T-helper 1 cell (primary cell): ENCODE measurements at regions not wholly inside any gene's neighbourhood (a gene's known extent, or its start where the extent isn't known, plus 50 kb on each side); places are given as distances from the start of the nearest gene placed in this dataset.

ENCODE experiments used
- DNase-seq, 5 donors: peaks; one replicate each; pipeline ENCODE4 v3.0.0-alpha.2; 2012 to 2020

DNA sequence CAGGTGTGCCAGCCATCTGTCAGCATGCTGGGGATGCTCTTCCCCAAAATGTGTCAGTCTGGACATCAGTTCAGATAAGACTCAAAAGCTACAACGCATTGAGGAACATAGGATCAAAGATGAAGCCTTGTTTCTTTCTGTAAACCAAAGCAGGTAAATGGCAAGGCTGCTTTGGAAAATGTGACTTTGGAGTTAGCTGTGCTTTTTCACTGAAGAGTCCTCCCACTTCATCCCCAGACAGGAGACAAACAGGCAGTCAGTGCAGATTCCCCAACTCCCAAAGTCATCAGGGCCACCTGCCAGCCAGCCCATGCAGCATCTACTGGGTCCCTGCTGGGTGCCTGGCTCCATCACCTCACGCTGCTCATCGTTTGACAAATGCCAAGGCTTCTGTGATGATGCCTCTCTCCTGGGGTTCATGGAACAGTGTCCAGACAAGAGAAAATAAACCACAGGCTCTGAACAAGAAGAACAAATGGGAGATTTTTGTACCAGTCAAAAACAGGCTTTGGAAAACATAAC lies 205.0 kb upstream of the BTBD3 start:
- no peak for DNase-seq

- DNase-seq, result no peak
These were observed 202.8 kb upstream of the BTBD3 start for GRCh38 chr20:11714886-11715285.

GRCh38 chr20:11716239-11716944 lies 201.3 kb upstream of the BTBD3 start:
- no peak for DNase-seq

GRCh38 chr20:11716945-11717248 lies 200.8 kb upstream of the BTBD3 start:
- no peak for DNase-seq

GRCh38 chr20:11717562-11717961 lies 200.1 kb upstream of the BTBD3 start:
- DNase-seq, result no peak

DNA sequence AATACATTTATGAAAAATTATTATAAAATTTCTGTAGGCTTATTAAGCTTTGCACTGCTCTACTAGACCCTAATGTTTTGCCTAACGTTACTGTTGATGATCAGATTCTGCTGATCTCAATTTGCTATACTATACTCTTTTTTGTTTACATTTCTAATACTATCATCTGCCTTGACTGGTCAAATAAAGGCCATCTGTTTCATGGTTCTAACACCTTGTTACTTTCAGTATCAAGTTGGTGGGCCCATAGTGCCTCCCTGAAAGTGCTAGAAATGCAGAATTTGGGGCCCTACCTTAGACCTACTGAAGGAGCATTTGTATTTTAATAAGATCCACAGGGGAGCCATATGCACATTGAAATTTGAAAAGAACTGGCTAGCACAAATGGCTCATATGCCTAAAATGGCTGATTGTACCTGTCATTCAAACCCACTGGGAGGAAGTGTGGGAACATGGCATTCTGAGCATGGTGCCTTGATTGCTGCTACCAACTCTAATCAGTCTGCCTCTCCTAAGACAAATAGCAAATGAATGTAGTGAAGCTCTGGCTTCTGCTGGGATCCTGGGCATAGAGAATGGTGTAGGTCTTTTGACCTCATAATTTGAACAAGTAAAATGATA lies 199.1 kb upstream of the BTBD3 start:
- DNase-seq, result no peak

DNA sequence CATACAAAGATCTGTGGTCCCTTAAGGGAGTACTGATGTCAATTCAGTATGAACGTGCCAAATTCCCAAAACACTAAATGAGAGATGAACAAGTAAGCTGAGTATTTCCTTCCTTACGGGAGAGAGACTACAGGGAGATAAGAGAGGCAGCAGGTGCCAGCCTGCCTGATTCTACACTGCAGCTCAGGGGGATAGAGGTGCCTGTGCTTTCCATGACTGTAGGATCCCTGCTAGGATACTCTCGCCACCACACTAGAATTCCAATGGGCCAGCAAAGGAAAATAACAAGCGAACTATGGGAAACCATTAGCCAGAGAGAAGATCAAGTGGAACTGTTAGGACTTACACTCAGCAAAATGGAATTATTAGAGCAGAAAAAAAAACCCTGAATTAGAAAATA lies 198.5 kb upstream of the BTBD3 start:
- no peak for DNase-seq

DNA sequence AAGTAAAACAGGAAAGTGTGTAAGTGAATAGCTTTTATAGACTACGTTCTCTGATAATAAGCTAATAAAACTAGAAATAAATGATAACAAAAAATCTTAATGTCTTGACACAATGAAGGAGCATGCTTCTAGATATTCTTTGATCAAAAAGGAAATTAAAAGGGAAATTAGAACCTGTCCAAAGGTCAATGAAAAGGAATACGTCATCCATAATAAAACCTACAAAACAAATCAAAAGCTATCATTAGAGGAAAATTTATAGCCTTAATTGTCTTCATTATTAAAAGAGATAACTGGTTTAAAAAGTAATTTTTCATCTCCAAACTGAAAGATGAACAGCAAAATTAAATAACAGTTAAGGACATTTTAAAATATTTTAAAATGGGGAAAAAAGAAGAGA lies 196.3 kb upstream of the BTBD3 start:
- DNase-seq, result no peak

DNA sequence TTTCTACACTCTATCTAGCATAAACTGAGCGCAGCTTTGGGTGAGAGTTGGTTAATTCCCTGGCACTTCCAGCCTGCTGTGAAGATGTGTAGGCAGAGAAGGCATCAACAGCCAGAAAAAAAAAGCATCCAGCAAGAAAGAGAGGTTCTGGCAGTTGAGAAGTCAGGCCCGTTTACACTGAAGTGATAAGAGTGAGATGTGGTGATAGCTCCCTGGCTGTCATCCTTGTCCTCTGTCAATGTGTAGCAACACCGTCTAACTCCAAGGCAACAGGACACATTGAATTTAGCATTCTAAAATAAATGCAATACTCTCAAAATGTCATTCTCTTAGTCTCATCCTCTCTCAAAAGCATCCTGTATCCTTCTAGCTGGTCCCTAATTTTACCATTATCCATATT lies 193.6 kb upstream of the BTBD3 start:
- DNase-seq, result no peak

DNA sequence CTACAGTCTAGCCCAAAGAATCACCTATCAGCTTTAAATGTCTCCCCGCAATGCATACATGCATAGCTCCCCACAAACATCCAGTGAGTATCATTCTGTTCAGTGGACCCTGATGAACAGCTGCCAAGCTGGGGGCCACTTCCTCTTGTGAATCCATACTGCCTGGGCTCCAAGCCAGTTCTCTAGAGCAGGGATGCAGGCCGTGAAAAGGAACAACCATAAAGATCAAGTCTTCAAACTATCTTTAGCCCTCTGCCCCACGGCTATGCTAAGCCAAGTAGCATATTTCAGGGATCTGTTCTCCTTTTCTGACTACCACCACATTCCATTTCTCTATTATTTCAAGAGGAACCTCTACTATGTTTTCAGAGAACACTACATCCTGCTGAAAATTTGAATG lies 191.7 kb upstream of the BTBD3 start:
- no peak for DNase-seq

DNA sequence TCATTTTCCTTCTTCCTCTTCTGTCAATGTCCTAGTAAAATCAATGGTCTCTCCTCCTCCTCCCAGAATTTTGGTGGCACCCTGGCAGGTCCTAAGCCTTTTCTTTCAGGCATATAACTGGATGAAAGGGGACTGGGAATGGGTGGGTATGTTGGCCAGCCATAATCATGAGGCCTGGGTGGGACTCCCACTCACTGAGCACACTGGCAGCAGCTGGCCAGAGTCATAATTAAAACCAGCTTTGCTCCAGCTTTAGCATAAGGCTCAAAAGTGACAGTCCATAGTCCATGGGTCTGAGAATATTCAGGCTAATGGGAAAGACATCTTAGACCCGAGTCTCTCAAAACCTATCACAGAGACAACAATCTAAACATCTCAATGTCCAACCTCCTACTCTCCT lies 190.0 kb upstream of the BTBD3 start:
- no peak for DNase-seq

- DNase-seq, result no peak
These were observed 188.8 kb upstream of the BTBD3 start for GRCh38 chr20:11728937-11729336.

GRCh38 chr20:11729806-11730205 lies 187.9 kb upstream of the BTBD3 start:
- no peak for DNase-seq

DNA sequence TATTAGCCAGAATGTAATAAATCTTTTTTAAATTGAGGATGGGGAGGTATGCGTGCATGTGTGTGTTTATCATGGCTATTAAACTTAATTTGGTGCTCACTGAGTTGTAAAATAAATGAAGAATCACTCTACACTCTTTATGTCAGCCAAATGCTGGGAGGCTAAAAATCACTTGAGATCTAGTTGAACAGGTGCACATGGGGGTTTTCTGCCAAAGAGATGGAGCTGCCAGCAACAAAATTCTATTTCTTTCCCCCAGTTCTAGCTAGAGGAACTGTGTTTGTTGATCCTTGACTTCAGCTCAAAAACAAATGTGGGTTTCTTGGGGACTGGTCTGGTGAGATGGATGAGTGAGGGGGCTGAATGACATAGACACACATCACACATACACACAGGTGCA lies 183.3 kb upstream of the BTBD3 start:
- DNase-seq, result no peak

DNA sequence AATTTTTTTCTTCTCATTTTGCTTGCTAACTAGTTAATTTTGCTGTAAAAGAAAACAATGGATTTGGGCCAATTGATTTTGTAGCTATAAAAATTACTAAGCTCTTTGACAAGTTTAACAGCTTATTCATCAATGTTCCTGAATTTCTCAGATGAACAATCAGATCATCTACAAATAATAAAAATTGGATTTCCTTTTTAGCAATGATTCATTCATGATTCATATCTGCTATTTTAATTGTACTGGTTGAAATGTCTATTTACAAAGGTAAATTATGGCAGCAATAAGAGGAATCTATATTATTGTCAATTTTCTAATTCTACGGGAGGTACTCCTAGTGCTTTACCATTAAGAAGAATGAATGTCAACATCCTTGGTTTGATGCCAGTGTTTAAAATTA lies 178.8 kb upstream of the BTBD3 start:
- DNase-seq, result no peak

- no peak for DNase-seq
These were observed 176.7 kb upstream of the BTBD3 start for GRCh38 chr20:11740975-11741374.

DNA sequence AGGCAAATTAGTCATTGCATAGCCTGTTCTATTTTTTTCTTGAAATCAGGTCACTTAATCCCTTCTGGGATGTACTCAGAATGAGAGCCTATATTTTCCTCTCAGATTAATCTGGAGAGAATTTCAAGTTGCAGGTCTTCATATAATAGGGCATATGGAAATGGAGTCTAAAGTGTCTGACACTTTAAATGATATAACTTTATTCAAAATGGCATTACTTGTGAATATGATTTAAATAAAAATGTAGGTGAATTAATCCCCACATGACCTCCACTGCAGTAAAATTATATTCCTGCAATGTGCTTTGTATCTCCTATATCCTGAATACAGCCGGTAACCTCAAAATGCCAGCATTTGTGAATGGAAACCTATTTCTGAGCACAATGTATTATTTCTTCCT lies 172.5 kb upstream of the BTBD3 start:
- no peak for DNase-seq

DNA sequence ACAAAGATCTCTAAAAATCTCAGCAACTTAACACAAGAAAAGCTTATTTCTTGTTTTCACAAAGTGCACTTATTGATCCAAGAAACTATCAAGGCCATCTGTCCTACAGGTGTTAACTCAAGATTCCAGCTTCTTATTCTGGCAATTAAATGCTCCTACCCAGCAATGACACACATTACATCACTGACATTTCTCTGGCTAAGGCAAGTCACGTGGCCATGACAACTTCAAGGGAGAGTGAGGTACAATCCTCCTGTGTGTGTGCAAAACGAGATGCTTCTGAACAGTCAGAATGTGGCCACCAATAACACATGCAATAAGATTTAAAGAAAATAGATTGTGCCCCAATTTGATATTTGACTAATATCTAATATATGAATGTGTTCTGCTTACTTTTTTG lies 169.3 kb upstream of the BTBD3 start:
- no peak for DNase-seq

- DNase-seq, result no peak
These were observed 165.4 kb upstream of the BTBD3 start for GRCh38 chr20:11752336-11752735.

- no peak for DNase-seq
These were observed 164.5 kb upstream of the BTBD3 start for GRCh38 chr20:11753155-11753554.

GRCh38 chr20:11754451-11754850 lies 163.2 kb upstream of the BTBD3 start:
- no peak for DNase-seq

GRCh38 chr20:11755071-11755841 lies 162.4 kb upstream of the BTBD3 start:
- no peak for DNase-seq

- DNase-seq, result no peak
These were observed 156.2 kb upstream of the BTBD3 start for GRCh38 chr20:11761497-11761896.

DNA sequence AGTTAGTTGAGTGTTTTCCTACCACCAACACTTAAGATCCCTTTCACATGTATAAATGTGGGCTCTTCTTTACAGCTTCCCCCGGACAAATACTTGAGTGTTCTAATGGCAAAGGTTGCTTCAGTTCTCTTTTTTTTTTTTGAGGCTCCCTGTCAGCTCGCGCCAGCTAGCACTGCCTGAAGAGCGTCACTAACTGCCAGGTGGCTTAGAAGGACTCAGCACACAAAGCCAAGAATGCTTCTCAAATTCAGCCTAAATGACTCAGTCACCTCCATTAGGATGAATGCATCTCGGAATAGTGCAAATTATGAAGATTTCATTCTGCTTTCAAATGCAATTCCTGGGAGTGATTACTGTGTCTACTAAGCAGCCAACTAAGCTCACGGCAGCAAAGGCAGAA lies 150.7 kb upstream of the BTBD3 start:
- no peak for DNase-seq
